Activated CD8-positive, alpha-beta memory T cell treated with anti-CD3 and anti-CD28 coated beads, Interleukin-2, amount 50 U/mL, for 4 hours (primary cell): ENCODE measurements at regions not wholly inside any gene's neighbourhood (a gene's known extent, or its start where the extent isn't known, plus 50 kb on each side); places are given as distances from the start of the nearest gene placed in this dataset.

Source experiments
- DNase-seq: peaks from one replicate; pipeline ENCODE4 v3.0.0-alpha.2; 2020

DNA sequence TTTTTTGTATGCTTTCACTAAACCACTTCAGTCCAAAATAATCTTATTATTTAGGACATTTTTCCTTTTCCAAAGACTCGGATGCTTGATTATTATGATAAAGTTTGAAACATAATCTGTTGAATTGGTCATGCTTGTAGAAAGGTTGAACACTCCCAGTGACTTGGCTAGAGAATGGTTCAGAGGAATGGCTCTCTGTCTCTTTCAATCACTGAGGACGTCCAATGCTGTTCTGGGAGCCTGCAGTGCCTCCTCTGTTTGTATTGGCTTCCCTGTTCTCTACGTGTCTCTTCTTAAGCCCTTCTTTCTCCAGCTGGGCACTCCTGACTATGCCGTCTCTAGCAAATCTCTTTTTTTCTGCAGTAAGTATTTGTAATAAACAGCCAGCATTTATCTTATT is 369.0 kb upstream of the DYNLRB2 start:
- no peak for DNase-seq

DNA sequence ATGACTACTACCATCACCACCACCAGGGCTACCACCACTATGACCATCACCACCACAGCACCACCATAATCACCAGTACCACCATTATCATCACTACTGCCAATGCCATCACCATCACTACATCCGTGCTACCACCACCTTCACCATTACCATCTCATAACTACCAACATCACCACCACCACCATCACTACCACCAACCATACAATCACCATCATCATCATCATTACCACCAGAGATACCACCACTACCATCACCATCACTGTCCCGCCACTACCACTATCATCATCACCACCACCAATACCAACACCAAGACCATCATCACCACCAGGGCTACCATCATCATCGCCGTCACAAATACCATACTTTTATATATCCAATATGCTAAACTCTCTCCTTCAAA is 369.6 kb upstream of the DYNLRB2 start:
- no peak for DNase-seq

DNA sequence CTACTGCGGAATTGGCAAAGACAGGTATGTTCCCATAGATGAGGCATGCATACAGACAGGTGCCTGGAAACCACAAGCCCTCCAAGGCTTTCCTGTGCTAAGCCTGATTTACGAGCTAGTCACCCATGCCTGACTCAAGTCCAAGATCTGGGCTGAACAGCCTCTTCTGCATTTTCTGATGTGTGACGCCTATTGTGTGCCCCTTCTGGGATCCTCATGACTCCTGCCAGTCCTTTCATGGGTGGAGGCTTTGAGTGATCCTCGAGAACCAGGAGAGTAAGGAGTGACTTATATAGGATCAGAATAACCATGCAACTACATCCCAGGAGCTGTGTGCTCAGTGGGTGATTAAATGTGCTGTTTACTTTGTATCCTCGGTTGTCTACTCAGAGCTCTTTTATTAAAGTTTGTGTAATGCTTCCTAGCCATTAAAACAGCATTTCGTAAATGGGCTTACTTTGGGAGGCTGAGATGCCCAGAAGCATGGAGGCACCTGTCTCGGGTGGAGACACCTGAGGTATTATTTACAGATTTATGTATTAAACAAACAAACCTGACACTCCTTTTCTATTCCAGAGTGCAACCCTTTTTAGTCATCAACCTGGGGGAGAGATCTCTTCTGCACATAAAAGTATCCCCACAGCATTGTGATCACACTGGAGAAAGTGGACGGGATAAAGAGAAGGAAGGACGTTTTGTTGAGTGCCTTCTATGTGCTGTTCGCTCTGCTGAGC is 373.0 kb upstream of the DYNLRB2 start:
- no peak for DNase-seq

DNA sequence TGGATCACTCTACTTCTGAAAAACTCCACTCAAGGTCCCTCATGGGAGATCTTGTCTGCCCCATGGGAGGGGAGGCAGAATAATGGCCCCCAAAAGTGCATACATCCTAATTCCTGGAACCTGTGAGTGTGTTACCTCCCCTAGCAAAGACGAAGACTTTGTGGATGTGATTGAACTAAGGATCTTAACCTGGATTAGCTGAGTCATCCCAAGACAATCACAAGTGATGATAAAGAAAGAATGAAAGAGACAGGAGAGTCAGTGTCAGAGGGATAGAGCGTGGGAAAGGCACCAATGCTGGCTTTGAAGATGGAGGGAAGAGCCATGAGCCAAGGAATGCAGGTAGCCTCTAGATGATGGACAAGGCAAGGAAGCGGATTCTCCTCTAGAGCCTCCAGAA is 374.7 kb upstream of the DYNLRB2 start:
- no peak for DNase-seq

DNA sequence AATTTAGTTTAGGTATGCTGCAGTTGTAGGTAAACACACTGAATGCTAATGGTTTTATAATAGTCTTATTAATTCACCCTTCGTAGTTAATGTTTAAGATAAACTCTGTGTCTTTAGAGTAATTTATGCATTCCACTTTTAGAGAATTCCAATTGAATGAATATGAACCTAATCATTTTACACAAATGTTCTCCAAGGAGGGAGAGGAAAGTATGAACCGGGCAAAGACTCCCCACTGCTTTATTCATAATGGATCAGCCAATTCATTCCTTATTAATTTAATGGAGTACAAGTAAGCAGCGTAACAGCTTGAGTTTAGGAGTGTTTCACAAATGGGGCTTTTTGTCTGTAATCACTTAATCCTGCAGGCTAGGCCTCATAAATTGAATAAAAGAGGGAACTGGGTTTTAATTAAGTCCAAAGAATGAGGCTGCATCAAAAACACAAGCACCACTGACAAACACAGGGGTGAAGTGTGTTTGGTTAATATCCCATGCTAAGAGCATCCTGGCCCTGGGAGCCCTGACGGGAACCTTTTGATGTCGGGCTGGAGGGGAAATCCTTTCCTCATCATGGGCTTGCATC is 375.7 kb upstream of the DYNLRB2 start:
- no peak for DNase-seq

DNA sequence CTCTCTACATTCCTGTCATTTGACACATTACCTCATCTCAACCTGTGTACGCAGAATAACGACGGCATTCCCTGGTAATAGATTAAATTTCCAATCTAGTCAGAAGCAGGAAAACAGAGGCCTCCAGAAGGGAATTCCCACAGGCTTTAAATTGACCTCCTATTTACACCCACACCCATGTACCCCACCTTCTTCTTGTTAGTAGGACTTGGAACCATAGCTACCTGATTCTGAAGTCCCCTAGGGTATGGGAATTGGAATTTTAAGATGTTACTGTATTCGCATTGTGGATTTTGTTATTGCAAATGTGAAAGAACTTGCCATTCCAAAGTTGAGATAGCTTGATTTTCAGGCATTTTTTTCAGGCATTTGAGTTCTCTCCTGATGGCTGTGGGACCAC is 377.5 kb upstream of the DYNLRB2 start:
- no peak for DNase-seq

DNA sequence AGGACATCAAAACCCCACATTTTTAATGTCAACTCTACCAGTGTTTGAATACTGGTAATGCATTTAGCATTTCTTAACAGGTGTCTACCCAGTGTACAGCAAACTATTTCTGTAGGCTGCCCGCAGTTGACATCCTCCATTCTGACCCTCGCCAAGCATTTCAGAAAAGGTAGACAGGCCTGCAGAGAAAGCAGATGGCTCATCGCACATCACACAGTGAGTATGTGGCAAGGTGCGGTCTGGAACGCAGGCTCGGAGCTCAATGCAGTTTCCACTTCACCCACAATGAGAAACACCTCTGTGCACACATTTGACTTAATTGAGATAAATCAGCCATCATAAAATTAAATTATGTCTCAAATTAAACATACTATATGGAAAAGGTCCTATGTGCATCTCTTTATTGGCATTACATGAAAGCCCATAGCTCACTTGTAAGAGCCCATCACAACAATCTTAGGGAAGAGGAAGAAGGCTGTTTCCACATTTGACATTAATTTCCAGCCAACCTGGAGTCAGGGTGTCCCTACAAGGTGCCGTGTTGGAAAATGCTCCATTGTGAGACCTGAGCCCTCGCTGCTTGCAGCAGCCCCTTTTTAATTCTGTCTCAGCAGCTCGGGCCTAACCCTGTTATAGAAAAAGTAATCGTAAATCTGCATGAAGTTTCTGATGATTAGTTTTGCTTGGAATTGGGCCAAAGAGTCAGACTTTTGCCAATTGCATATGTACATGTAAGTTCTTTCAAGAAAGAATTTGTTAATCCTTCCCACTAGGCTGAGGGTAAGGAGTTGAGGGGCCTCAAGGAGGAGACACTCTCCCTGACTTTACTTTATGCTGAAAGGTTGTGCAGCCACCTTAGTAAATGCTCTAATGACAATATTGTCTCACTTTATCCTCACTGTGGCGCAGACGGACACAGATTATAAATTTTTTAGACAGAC is 378.7 kb upstream of the DYNLRB2 start:
- no peak for DNase-seq

DNA sequence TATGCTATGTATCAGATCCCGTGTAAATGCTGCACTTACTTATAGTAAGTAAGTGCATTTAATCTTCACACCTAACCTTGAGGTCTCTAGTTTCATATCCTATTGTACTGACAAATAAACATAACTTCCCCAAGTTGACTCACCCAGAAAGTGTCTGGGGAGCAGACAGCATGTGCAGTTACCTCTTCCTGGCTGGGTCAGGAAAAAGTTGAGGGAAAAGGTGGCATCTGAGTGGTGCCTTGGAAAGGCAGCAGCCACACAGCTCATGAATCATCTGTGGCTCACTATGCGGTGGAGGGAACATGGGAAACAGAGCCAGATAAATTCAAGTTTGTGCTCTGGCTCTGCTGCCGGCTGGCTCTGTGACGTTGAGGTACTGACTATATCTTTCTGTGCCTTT is 382.0 kb upstream of the DYNLRB2 start:
- no peak for DNase-seq

DNA sequence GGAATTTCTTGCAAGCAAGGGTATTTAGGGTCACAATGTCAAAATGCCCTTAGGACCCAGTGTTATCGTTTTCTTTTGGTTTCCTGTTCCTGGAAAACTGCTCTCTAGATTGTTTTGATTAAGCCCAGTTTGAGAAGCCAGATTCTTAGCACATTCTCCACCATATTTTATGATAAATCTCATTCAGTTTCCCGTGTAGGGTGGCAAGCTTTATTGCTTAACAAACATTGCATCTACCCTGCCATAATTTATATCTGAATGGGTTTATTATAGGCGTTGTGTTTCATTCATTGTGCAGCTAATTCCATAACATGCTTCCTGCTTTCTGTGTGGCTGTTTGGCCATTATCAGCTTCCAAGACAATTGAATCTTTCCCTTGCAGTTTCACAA is 389.1 kb upstream of the DYNLRB2 start:
- DNase-seq: no peak

DNA sequence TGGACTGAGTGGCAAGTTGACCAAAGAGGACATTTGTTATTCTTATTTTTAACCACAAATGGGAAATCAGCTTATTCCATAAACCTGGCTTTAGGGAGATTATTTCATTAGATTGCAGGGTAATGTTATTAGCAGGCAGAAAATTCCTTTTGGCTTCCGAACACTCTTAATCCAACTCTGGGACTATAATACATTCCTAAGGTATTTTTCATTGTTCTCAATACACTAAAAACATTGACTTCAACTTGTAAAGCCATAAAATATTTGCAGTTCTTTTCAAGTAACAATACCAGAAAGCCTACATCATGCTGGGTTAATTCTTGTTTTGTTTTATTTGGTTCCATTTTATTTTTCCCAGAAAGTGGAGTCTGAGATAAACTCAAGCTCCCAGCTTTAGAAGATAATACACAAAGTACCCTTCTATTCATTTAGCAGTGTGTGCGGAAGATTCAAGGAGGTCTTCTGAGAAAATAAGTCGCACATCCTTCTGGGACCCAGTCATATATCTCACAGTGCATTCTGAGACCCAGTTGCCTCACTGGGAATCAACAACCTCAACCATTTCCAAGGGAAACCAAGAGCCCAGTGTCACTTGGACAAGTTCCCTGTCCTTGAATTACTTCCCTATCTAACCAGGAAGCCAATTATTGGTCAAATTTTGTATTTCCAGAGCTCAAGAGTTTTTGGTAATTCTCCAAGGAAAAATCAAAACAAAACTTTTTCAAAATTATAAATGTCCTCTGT is 389.6 kb upstream of the DYNLRB2 start:
- DNase-seq: no peak

DNA sequence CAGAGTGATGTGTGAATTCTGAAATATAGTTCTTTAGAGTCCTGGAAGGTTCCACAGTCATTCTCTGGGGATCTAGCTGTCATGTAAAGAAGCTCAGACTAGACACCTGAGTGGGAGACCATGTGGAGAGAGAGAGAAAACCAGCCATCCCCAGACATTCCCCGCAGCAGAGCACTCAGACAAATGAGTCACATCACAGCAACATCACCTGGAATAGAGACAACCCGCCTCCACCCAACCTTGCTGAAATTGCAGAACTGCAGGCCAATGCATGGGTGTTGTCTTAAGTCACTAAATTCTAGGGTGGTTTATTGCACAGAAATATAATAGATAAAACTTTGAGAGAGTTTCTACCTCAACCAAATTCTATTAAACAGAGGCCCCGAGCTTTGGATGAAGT is 392.0 kb upstream of the DYNLRB2 start:
- no peak for DNase-seq

DNA sequence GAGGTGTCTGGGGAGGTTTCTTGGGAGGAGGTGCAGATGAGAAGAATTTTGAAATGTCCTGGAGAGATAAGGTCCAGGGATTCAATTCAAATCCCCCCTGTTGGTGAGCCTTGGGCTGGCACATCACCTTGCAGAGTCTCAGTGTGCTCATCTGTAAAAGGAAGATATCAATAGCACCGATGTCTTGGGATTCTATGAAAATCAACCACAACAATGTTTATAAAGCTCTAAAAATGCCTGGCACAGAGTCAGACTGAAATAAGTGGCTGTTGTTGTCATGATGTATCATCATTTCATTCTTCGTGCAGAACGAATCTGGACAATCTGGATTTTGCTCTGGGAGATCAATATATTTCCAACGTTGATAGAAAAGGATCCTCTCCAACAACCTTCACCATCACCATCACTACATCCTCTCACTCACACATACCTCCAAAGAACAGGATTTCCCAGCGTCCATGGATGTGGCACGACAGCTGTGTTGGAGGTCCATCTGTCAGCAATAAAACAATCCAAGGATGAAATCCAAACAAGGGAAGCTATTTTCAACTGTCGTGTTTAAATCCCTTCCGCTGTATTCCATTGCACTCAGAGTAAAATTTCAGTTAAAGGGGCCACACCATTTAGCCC is 393.7 kb upstream of the DYNLRB2 start:
- no peak for DNase-seq

DNA sequence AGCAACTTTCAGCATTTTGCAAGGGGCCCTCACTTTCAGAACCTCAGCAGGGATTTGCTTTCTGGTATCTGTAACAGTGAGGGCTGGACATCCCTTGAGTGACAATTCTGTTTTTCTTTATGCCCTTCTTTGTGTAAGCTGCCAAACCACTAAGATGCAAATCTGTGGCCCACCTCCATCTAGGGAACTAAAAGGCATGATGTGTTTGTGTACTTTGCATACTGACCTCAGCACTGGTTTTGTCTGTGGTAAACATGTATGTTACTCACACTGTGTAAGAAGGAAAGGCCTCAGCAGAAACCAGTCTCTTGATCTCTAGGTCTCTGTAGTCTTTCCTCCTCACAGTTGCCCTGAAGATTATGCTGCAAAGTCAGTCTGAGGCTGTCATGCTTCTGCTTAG is 396.6 kb upstream of the DYNLRB2 start:
- DNase-seq: no peak

DNA sequence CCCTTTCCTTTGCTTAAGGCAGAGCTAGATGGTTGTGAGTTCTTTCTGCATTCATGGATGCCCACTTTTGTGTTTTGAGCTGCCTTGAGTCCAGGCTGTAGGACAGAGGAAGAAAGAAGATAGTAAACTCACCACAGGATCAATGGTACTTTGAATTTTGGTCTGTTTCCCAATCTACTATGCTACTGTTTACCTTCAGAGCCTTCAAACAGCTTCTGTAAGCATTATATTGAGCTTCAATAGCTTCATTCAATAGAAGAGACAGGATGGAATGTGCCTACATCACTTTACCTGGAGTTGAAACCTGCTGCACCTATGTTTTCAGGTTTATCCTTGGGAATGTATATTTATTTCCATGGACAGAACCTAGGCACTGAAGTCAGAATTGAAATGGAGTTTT is 397.9 kb upstream of the DYNLRB2 start:
- DNase-seq: no peak

DNA sequence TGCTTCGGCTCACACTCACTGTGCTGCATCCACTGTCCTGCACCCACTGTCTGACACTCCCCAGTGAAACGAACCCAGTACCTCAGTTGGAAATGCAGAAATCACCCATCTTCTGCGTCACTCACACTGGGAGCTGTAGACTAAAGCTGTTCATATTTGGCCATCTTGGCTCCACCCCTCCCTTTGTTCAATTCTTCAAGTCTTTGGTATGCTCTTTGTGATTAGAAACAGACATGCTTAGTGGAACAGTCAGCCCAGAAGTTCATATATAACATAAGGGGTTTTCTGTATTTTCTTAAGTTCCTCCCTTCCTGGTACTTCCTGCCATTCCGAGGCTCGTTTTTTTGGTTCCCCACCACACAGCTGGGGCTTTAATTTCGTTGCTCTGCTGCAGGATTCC is 398.5 kb upstream of the DYNLRB2 start:
- no peak for DNase-seq

DNA sequence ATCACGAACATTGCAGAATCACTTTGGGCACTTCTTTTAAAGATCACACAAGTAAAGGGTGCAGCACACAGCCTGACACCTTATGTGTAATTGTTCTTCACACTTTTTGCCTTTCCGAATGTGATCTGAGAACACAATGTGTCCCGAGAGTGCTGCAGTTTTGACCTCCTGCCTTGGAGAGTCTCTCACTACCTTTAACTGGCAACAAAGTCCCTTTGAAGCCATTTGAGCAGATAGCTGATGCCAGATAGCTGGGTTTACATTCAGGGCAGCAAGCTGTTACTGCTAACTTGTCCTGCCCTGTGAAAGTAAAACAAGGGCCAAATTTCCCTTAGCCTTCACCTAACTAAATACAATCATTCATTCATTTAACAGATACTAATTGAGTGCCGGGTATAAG is 411.0 kb upstream of the DYNLRB2 start:
- DNase-seq: no peak

DNA sequence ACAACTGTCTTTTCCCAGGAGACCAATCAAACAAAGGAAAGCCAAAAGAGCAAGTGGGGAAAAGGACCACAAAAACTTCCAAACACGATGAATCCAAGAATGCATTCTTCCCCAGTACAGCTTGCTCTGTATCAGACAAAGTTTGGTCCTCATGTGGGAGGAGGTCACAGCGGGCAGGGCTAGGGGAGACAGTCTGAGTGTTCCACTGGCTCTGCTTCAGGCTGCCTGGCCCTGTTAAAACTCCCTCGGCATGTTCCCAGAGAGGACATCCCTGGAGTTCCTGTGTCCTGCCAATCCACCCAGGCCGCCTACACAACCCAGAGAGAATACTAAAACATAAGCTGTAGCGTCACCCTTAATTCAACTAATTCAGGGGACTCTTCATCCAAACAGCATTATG is 415.1 kb upstream of the DYNLRB2 start:
- DNase-seq: no peak

DNA sequence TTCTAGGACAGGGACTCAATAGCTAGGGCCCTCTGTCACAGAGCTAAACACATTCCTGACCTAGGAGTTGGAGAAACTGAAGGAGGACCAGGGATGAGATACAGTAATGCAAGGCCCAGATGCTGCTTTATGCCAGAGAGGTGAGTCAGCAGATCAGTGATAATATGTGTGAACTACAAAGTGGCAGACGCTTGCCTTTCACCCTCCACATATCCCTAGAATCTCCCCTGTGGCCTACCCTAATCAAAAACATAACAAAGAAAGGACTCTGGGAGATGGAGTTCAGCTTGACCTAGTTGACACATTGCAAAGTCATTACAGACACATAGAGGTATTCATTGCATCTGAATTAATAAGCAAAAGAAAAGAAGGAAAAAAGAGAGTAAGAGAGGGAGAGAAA is 417.6 kb upstream of the DYNLRB2 start:
- DNase-seq: no peak

DNA sequence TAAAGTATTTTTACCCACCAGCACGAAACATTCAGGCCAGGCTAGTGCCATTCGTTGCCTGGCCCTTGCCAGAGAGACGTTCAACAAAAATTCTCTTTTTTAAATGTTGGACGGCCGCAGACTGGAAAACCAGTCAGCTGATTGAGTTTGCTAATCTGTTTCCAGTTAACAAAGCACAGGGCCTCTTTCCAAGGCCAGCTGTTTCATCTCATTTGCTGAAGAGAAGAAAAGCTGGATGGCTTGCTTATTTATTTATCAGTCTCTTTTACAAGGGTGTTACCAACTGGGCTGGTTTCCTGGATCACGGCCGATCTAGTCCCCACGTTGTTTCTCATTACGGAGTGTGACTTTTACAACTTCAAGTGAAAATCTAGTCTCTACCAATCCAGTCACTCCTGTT is 418.7 kb upstream of the DYNLRB2 start:
- no peak for DNase-seq

DNA sequence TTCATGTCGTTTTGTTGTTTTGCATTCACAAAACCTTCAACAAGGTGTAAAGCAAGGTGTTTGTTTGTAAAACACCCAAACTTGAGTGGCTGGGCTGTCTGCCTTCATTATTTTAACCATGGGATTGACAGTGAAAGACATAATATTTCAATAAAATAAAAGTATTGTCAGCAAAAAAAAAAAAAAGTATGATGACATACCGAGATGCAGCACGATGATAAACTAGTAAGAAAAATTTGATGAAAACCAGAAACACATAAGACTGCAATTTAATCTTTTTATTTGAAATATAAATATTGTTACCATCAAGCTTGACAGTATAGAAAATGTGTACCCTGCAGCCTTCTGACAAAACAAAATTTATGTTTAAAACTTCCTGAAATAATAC is 419.3 kb upstream of the DYNLRB2 start:
- DNase-seq: no peak

DNA sequence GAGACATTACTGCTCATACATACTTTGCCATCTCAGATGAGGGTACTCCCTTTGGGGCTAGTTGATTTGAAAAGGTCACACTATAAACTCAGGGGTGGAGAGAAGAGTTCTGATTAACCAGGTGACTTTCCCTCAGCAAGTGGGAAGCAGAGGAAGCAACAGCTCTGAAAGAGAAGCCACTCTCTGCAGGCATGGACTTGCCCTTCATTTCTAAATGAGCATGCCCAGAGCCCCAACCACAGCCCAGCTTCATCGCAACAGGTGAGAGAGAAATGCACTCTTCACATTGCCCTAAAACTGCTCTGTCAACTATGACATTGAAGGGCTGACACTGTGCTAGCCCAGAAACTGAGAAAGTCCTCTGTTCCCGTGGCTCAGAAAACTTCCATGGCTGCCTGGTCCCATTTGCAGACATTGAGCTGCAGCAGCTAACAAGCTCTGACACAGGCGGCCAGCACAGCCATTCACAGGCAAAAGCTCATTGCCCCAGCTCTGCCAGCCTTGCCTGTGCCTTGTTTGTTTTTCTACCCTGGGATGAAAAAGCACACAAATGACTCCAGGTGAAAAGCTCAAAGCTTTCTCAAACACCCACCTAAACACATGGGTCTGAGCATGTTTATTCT is 419.8 kb upstream of the DYNLRB2 start:
- DNase-seq: no peak

DNA sequence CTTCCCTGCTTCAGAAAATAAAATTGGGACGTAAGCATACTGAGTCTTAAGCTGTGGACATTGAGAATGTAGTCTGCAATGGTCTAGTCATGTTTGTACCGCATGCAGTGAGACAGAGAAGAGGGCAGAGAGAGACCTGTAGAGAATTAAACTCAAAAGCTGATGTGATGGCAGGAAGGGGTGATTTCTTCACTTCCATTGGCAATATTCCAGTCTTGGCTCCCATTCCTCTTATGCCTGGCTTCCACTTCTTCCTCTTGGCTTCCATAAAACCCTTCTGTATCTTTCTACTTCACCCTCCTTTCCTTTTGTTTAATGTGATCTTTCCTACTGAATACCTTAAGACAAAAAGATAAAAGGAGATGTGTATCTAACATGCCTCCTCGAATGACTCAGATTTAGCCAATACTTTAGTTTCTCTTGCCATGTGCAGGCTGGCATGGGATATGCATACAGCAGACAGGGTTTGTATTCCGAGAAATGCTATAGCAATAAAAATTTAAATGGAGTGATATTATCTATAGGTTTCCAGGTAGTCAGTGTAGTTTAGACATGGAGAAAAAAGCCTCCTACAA is 423.1 kb upstream of the DYNLRB2 start:
- no peak for DNase-seq
